ENCODE measurements at regions not wholly inside any gene's neighbourhood (a gene's known extent, or its start where the extent isn't known, plus 50 kb on each side); places are given as distances from the start of the nearest gene placed in this dataset.

GRCh38 chr16:6880263-6880662, 452.4 kb upstream of the RBFOX1 start:
- Mint-ChIP-seq H3K9me3 (peaks cover 2% of the 10 kb centered on the region), H3K27ac (no peak overlapping the region), H3K4me1 (ENCODE audit: low read depth) (no peaks in the 10 kb centered on the region), H3K36me3 (ENCODE audit: low read depth) (no peaks in the 10 kb centered on the region), H3K4me3 (no peak overlapping the region), H3K27me3 (no peaks in the 10 kb centered on the region)
- TF ChIP-seq CTCF (IDR thresholded peaks at IDR 0.05) = no peak
- intact Hi-C loops (cut with micrococcal nuclease) = no loop called here
- DNase-seq (no peak), ATAC-seq (no peak)
- CTCF ChIA-PET = no interaction called here
- POLR2A ChIA-PET = no interaction called here

GRCh38 chr16:6864671-6865070, 468.0 kb upstream of the RBFOX1 start:
- no peak for ATAC-seq
- POLR2A ChIA-PET = no interaction called here
- no peaks in the 10 kb centered on the region for H3K36me3 Mint-ChIP-seq (ENCODE audit: low read depth)
- no peak for DNase-seq
- intact Hi-C loops (cut with micrococcal nuclease) = no loop called here
- H3K27me3 Mint-ChIP-seq = no peaks in the 10 kb centered on the region
- no peak overlapping the region for H3K27ac Mint-ChIP-seq
- TF ChIP-seq CTCF (IDR thresholded peaks at IDR 0.05) = no peak
- H3K4me1 Mint-ChIP-seq (ENCODE audit: low read depth) = no peaks in the 10 kb centered on the region
- no peak overlapping the region for H3K4me3 Mint-ChIP-seq
- peaks cover 15% of the 10 kb centered on the region for H3K9me3 Mint-ChIP-seq
- CTCF ChIA-PET = no interaction called here

GRCh38 chr16:6864244-6864643, 468.4 kb upstream of the RBFOX1 start:
- no peak for ATAC-seq
- CTCF ChIA-PET = no interaction called here
- no peak for TF ChIP-seq CTCF (IDR thresholded peaks at IDR 0.05)
- no peak for DNase-seq
- H3K4me3 Mint-ChIP-seq = no peak overlapping the region
- H3K9me3 Mint-ChIP-seq = peaks cover 15% of the 10 kb centered on the region
- POLR2A ChIA-PET = no interaction called here
- H3K4me1 Mint-ChIP-seq (ENCODE audit: low read depth) = no peaks in the 10 kb centered on the region
- H3K27ac Mint-ChIP-seq = no peak overlapping the region
- intact Hi-C loops (cut with micrococcal nuclease) = no loop called here
- H3K36me3 Mint-ChIP-seq (ENCODE audit: low read depth) = no peaks in the 10 kb centered on the region
- H3K27me3 Mint-ChIP-seq = no peaks in the 10 kb centered on the region

GRCh38 chr16:6863135-6863534, 469.5 kb upstream of the RBFOX1 start:
- no peaks in the 10 kb centered on the region for H3K4me1 Mint-ChIP-seq (ENCODE audit: low read depth)
- H3K4me3 Mint-ChIP-seq = no peak overlapping the region
- ATAC-seq (no peak), DNase-seq (no peak)
- ChIA-PET POLR2A (no interaction called here), CTCF (no interaction called here)
- intact Hi-C loops (cut with micrococcal nuclease) = no loop called here
- no peak for TF ChIP-seq CTCF (IDR thresholded peaks at IDR 0.05)
- no peaks in the 10 kb centered on the region for H3K27me3 Mint-ChIP-seq
- H3K9me3 Mint-ChIP-seq = peaks cover 14% of the 10 kb centered on the region
- no peak overlapping the region for H3K27ac Mint-ChIP-seq
- no peaks in the 10 kb centered on the region for H3K36me3 Mint-ChIP-seq (ENCODE audit: low read depth)

- intact Hi-C loops (cut with micrococcal nuclease) = no loop called here
- ChIA-PET POLR2A (no interaction called here), CTCF (no interaction called here)
- no peak for ATAC-seq
- H3K4me1 Mint-ChIP-seq (ENCODE audit: low read depth) = no peaks in the 10 kb centered on the region
- H3K4me3 Mint-ChIP-seq = no peak overlapping the region
- H3K27me3 Mint-ChIP-seq = no peaks in the 10 kb centered on the region
- H3K9me3 Mint-ChIP-seq = peaks cover 13% of the 10 kb centered on the region
- H3K27ac Mint-ChIP-seq = no peak overlapping the region
- no peak for DNase-seq
- TF ChIP-seq CTCF (IDR thresholded peaks at IDR 0.05) = no peak
- no peaks in the 10 kb centered on the region for H3K36me3 Mint-ChIP-seq (ENCODE audit: low read depth)
Observed at GRCh38 chr16:6861815-6862477, 470.7 kb upstream of the RBFOX1 start.

Data from activated CD8-positive, alpha-beta T cell treated with anti-CD3 and anti-CD28 coated beads for 36 hours (primary cell).